Skeletal muscle satellite cell (primary cell): ENCODE measurements at regions not wholly inside any gene's neighbourhood (a gene's known extent, or its start where the extent isn't known, plus 50 kb on each side); places are given as distances from the start of the nearest gene placed in this dataset.

Source experiments
- H3K27me3 ChIP-seq: 2 replicates; pipeline ENCODE4 v1.7.0; 2013; ENCODE audit warnings: low read length; ENCODE audit not compliant: control insufficient read depth, insufficient read depth
- H3K36me3 ChIP-seq: 2 replicates; pipeline ENCODE4 v1.7.0; 2013; ENCODE audit warnings: mild to moderate bottlenecking, control low read depth, low read length; ENCODE audit not compliant: insufficient read depth
- H3K4me1 ChIP-seq: 2 replicates; pipeline ENCODE4 v1.7.0; 2013; ENCODE audit warnings: low read length; ENCODE audit not compliant: control insufficient read depth, insufficient read depth
- H3K4me2 ChIP-seq: 2 replicates; pipeline ENCODE4 v1.7.0; 2013; ENCODE audit warnings: mild to moderate bottlenecking, low read length
- H3K4me3 ChIP-seq: 2 replicates; pipeline ENCODE4 v1.7.0; 2013; ENCODE audit warnings: low read length
- H3K9ac ChIP-seq: 2 replicates; pipeline ENCODE4 v1.7.0; 2013; ENCODE audit warnings: mild to moderate bottlenecking, low read depth, low read length, moderate library complexity
- H3K9me3 ChIP-seq: replicated peaks from 2 replicates; pipeline ENCODE4 v1.7.0; 2013; ENCODE audit warnings: mild to moderate bottlenecking, control low read depth, low read length

- Histone ChIP-seq H3K27me3 (peaks cover 45% of the 10 kb centered on the region), H3K36me3 (no peaks in the 10 kb centered on the region), H3K4me3 (no peak overlapping the region), H3K4me2 (no peak overlapping the region), H3K9ac (no peak overlapping the region), H3K9me3 (peaks cover 3% of the 10 kb centered on the region), H3K4me1 (no peaks in the 10 kb centered on the region)
Observed at GRCh38 chr4:1491328-1492141, 85.3 kb upstream of the NKX1-1 start.

- H3K9ac ChIP-seq, result no peak overlapping the region
- H3K4me1 ChIP-seq, result no peaks in the 10 kb centered on the region
- peaks cover 42% of the 10 kb centered on the region for H3K27me3 ChIP-seq
- H3K4me2 ChIP-seq, result no peak overlapping the region
- H3K9me3 ChIP-seq, result peaks cover 3% of the 10 kb centered on the region
- H3K4me3 ChIP-seq, result no peak overlapping the region
- H3K36me3 ChIP-seq, result no peaks in the 10 kb centered on the region
Observed at GRCh38 chr4:1490654-1491327, 84.5 kb upstream of the NKX1-1 start.

- Histone ChIP-seq H3K4me2 (no peak overlapping the region), H3K36me3 (no peaks in the 10 kb centered on the region), H3K4me3 (no peak overlapping the region), H3K9me3 (peaks cover 5% of the 10 kb centered on the region), H3K27me3 (peaks cover 42% of the 10 kb centered on the region), H3K9ac (no peak overlapping the region), H3K4me1 (no peaks in the 10 kb centered on the region)
Observed at GRCh38 chr4:1490011-1490653, 83.9 kb upstream of the NKX1-1 start.

GRCh38 chr4:1489639-1489995, 83.4 kb upstream of the NKX1-1 start:
- H3K4me2 ChIP-seq, result no peak overlapping the region
- H3K4me3 ChIP-seq, result no peak overlapping the region
- H3K27me3 ChIP-seq, result peaks cover 39% of the 10 kb centered on the region
- no peaks in the 10 kb centered on the region for H3K36me3 ChIP-seq
- H3K9me3 ChIP-seq, result peaks cover 10% of the 10 kb centered on the region
- no peak overlapping the region for H3K9ac ChIP-seq
- no peaks in the 10 kb centered on the region for H3K4me1 ChIP-seq

GRCh38 chr4:1488831-1489638, 82.8 kb upstream of the NKX1-1 start:
- peaks cover 37% of the 10 kb centered on the region for H3K27me3 ChIP-seq
- peaks cover 13% of the 10 kb centered on the region for H3K9me3 ChIP-seq
- H3K4me2 ChIP-seq, result no peak overlapping the region
- H3K9ac ChIP-seq, result no peak overlapping the region
- no peaks in the 10 kb centered on the region for H3K36me3 ChIP-seq
- H3K4me1 ChIP-seq, result no peaks in the 10 kb centered on the region
- no peak overlapping the region for H3K4me3 ChIP-seq

GRCh38 chr4:1488357-1488756, 82.1 kb upstream of the NKX1-1 start:
- Histone ChIP-seq H3K4me1 (no peaks in the 10 kb centered on the region), H3K4me2 (no peak overlapping the region), H3K9me3 (peaks cover 13% of the 10 kb centered on the region), H3K9ac (no peak overlapping the region), H3K27me3 (peaks cover 30% of the 10 kb centered on the region), H3K4me3 (no peak overlapping the region), H3K36me3 (no peaks in the 10 kb centered on the region)

- Histone ChIP-seq H3K9me3 (peaks cover 13% of the 10 kb centered on the region), H3K36me3 (no peaks in the 10 kb centered on the region), H3K4me1 (no peaks in the 10 kb centered on the region), H3K9ac (no peak overlapping the region), H3K27me3 (peaks cover 24% of the 10 kb centered on the region), H3K4me3 (no peak overlapping the region), H3K4me2 (no peak overlapping the region)
Observed at GRCh38 chr4:1487761-1488160, 81.5 kb upstream of the NKX1-1 start.

- Histone ChIP-seq H3K9me3 (peaks cover 13% of the 10 kb centered on the region), H3K4me3 (no peak overlapping the region), H3K36me3 (no peaks in the 10 kb centered on the region), H3K27me3 (peaks cover 18% of the 10 kb centered on the region), H3K4me2 (no peak overlapping the region), H3K9ac (no peak overlapping the region), H3K4me1 (no peaks in the 10 kb centered on the region)
Observed at GRCh38 chr4:1487106-1487505, 80.9 kb upstream of the NKX1-1 start.

- H3K4me3 ChIP-seq, result no peak overlapping the region
- H3K27me3 ChIP-seq, result peaks cover 6% of the 10 kb centered on the region
- no peak overlapping the region for H3K9ac ChIP-seq
- H3K4me2 ChIP-seq, result no peak overlapping the region
- H3K4me1 ChIP-seq, result no peaks in the 10 kb centered on the region
- peaks cover 13% of the 10 kb centered on the region for H3K9me3 ChIP-seq
- no peaks in the 10 kb centered on the region for H3K36me3 ChIP-seq
Observed at GRCh38 chr4:1485280-1485679, 79.0 kb upstream of the NKX1-1 start.

GRCh38 chr4:1480720-1481119, 74.5 kb upstream of the NKX1-1 start:
- Histone ChIP-seq H3K4me2 (no peak overlapping the region), H3K9me3 (peaks cover 10% of the 10 kb centered on the region), H3K27me3 (peaks cover 3% of the 10 kb centered on the region), H3K4me1 (no peaks in the 10 kb centered on the region), H3K36me3 (no peaks in the 10 kb centered on the region), H3K9ac (no peak overlapping the region), H3K4me3 (no peak overlapping the region)

GRCh38 chr4:1479454-1479853, 73.2 kb upstream of the NKX1-1 start:
- Histone ChIP-seq H3K4me1 (no peaks in the 10 kb centered on the region), H3K9ac (no peak overlapping the region), H3K9me3 (peaks cover 1% of the 10 kb centered on the region), H3K27me3 (peaks cover 2% of the 10 kb centered on the region), H3K4me3 (no peak overlapping the region), H3K36me3 (no peaks in the 10 kb centered on the region), H3K4me2 (no peak overlapping the region)
